Suprapubic skin (tissue), 4 donors: ENCODE measurements at regions not wholly inside any gene's neighbourhood (a gene's known extent, or its start where the extent isn't known, plus 50 kb on each side); places are given as distances from the start of the nearest gene placed in this dataset.

Source experiments
- DNase-seq, 2 donors: peaks; one replicate each; pipeline ENCODE4 v3.0.0-alpha.2; 2019; ENCODE audit warnings: low spot score in 2 of 2
- H3K27ac ChIP-seq: fragments of 200-600 bp; sonication (generic); one replicate; pipeline ENCODE4 v1.5.1; 2019
- H3K27me3 ChIP-seq: fragments of 200-600 bp; sonication (generic); one replicate; pipeline ENCODE4 v1.5.1; 2019
- H3K36me3 ChIP-seq: fragments of 200-600 bp; sonication (generic); one replicate; pipeline ENCODE4 v1.5.1; 2019
- H3K4me1 ChIP-seq: fragments of 200-600 bp; sonication (generic); one replicate; pipeline ENCODE4 v1.5.1; 2019
- H3K4me3 ChIP-seq: fragments of 200-600 bp; sonication (generic); one replicate; pipeline ENCODE4 v1.5.1; 2019; ENCODE audit warnings: mild to moderate bottlenecking
- H3K9me3 ChIP-seq: fragments of 200-600 bp; sonication (generic); one replicate; pipeline ENCODE4 v1.5.1; 2019
- EP300 ChIP-seq: sonication (generic); formaldehyde crosslinking; IDR thresholded peaks from one replicate; pipeline ENCODE4 v1.6.1; 2017; ENCODE audit warnings: antibody characterized with exemption
- POLR2A ChIP-seq, 2 donors: fragments of 450-650 bp; IDR thresholded peaks; one replicate each; pipeline ENCODE4 v1.6.1; 2017; ENCODE audit warnings: antibody characterized with exemption in 2 of 2, mild to moderate bottlenecking in 2 of 2, moderate library complexity in 2 of 2
- POLR2AphosphoS5 ChIP-seq, 3 donors: sonication (generic); formaldehyde crosslinking; IDR thresholded peaks; one replicate each; pipeline ENCODE4 v1.6.1; 2017; ENCODE audit warnings: antibody characterized with exemption in 3 of 3
- WGBS: methylation state at CpG from one replicate; pipeline ENCODE4 v1.1.5; 2018; 5-methylcytosine and 5-hydroxymethylcytosine counted together
- TF ChIP-seq, protein P1 (sequence below), 2 donors: fragments of 200-600 bp in 1 of 2; fragments of 450-650 bp in 1 of 2; sonication (generic) in 1 of 2; IDR thresholded peaks; one replicate each; pipeline ENCODE4 v1.5.1; 2016 to 2019; ENCODE audit warnings: antibody characterized with exemption in 2 of 2, mild to moderate bottlenecking in 1 of 2, moderate library complexity in 1 of 2

GRCh38 chr16:62130101-62130500 lies 93.9 kb upstream of the CDH8 start:
- H3K36me3 ChIP-seq, result no peaks in the 10 kb centered on the region
- TF ChIP-seq EP300 (no peak), POLR2AphosphoS5 (IDR thresholded peaks at IDR 0.05) (no peak), POLR2A (IDR thresholded peaks at IDR 0.05) (no peak)
- TF ChIP-seq, protein P1, sequence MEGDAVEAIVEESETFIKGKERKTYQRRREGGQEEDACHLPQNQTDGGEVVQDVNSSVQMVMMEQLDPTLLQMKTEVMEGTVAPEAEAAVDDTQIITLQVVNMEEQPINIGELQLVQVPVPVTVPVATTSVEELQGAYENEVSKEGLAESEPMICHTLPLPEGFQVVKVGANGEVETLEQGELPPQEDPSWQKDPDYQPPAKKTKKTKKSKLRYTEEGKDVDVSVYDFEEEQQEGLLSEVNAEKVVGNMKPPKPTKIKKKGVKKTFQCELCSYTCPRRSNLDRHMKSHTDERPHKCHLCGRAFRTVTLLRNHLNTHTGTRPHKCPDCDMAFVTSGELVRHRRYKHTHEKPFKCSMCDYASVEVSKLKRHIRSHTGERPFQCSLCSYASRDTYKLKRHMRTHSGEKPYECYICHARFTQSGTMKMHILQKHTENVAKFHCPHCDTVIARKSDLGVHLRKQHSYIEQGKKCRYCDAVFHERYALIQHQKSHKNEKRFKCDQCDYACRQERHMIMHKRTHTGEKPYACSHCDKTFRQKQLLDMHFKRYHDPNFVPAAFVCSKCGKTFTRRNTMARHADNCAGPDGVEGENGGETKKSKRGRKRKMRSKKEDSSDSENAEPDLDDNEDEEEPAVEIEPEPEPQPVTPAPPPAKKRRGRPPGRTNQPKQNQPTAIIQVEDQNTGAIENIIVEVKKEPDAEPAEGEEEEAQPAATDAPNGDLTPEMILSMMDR (IDR thresholded peaks at IDR 0.05), result no peak
- H3K27me3 ChIP-seq, result no peaks in the 10 kb centered on the region
- WGBS, result 77% methylated on average over 4 of the region's 4 CpGs
- H3K4me1 ChIP-seq, result no peaks in the 10 kb centered on the region
- H3K4me3 ChIP-seq, result no peak overlapping the region
- H3K27ac ChIP-seq, result no peak overlapping the region
- H3K9me3 ChIP-seq, result peaks cover 6% of the 10 kb centered on the region
- DNase-seq, result no peak

GRCh38 chr16:62105244-62105643 lies 69.0 kb upstream of the CDH8 start:
- TF ChIP-seq POLR2A (IDR thresholded peaks at IDR 0.05) (no peak), POLR2AphosphoS5 (IDR thresholded peaks at IDR 0.05) (no peak), EP300 (no peak)
- TF ChIP-seq, protein P1 (IDR thresholded peaks at IDR 0.05), result no peak
- Histone ChIP-seq H3K27ac (no peak overlapping the region), H3K4me3 (no peak overlapping the region), H3K27me3 (no peaks in the 10 kb centered on the region), H3K4me1 (no peaks in the 10 kb centered on the region), H3K9me3 (no peaks in the 10 kb centered on the region), H3K36me3 (no peaks in the 10 kb centered on the region)
- 98% methylated on average over 1 of the region's 1 CpG for WGBS
- DNase-seq, result no peak

DNA sequence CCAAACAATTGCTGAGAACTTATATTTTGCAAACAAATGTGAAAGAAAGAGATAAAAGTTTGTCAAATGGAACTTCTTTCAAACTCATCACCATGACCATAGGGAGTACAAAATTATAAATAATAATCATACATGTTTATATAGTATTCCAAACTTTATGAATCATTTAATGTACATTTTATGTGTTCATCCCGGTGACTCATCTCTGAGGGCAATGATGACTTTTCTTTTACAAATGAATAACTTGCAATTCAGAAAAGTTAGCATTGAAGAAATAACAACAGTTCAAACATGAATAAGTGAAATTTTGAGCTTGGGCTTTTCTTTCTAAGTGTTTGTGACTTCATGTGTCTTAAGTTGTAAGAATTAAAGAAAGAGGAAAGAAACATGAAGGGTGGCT lies 66.3 kb upstream of the CDH8 start:
- TF ChIP-seq POLR2AphosphoS5 (IDR thresholded peaks at IDR 0.05), result no peak
- no peak for TF ChIP-seq POLR2A (IDR thresholded peaks at IDR 0.05)
- no peaks in the 10 kb centered on the region for H3K36me3 ChIP-seq
- H3K4me3 ChIP-seq, result no peak overlapping the region

DNA sequence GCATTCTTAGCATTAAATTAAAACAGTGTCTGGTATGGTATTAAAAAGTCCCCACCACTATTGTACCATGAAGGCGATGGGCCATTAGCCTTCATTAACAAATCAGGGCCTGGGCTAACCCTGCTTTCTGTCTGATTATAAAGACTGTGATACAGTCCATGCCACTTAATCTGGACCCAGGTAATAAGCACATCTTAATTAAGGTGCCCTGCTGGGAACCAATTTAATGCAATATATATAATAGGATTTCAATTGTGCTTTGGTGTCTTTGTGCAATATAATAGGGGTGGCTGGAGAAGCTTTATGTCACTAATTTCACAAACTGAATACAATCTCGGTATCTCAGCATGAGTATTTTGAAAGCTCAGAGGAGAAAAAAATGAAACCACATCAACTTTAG lies 64.4 kb upstream of the CDH8 start:
- Histone ChIP-seq H3K27me3 (no peaks in the 10 kb centered on the region), H3K9me3 (no peaks in the 10 kb centered on the region), H3K36me3 (no peaks in the 10 kb centered on the region), H3K27ac (no peak overlapping the region), H3K4me1 (no peaks in the 10 kb centered on the region), H3K4me3 (no peak overlapping the region)
- 48% methylated on average over 2 of the region's 2 CpGs for WGBS
- TF ChIP-seq POLR2A (IDR thresholded peaks at IDR 0.05) (no peak), POLR2AphosphoS5 (IDR thresholded peaks at IDR 0.05) (no peak), EP300 (no peak)
- TF ChIP-seq, protein P1 (IDR thresholded peaks at IDR 0.05), result no peak
- DNase-seq, result no peak

More for the DNA sequence above, 66.3 kb upstream of the CDH8 start:
- WGBS, result 93% methylated on average over 1 of the region's 1 CpG
- H3K27me3 ChIP-seq, result no peaks in the 10 kb centered on the region
- no peak overlapping the region for H3K27ac ChIP-seq
- H3K9me3 ChIP-seq, result no peaks in the 10 kb centered on the region
- H3K4me1 ChIP-seq, result no peaks in the 10 kb centered on the region
- DNase-seq, result no peak

DNA sequence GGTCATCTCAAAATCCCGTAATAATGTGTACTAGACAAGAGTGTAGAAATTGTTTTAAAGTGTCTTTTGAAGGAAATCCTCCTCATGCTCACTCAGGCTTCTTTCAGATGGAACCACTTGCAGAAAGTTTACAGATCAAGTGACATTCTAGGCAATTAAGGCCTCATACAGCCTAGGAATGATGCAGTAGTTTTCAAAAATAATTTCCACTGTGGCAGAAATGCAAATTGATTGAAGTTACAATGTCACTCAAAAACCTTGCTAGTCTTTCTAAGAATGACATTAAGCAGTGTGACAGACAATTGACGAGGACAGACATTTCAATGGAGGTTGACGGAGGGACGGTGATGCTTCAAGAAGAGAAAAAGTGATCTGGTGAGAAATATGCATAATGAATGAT lies 53.5 kb upstream of the CDH8 start:
- no peaks in the 10 kb centered on the region for H3K27me3 ChIP-seq
- H3K4me1 ChIP-seq, result no peaks in the 10 kb centered on the region
- TF ChIP-seq POLR2AphosphoS5 (IDR thresholded peaks at IDR 0.05), result no peak
- TF ChIP-seq, protein P1 (IDR thresholded peaks at IDR 0.05), result no peak
- no peak for TF ChIP-seq EP300
- no peak for TF ChIP-seq POLR2A (IDR thresholded peaks at IDR 0.05)
- WGBS, result 89% methylated on average over 4 of the region's 4 CpGs
- no peak for DNase-seq
- no peaks in the 10 kb centered on the region for H3K9me3 ChIP-seq
- no peak overlapping the region for H3K27ac ChIP-seq
- H3K36me3 ChIP-seq, result no peaks in the 10 kb centered on the region
- H3K4me3 ChIP-seq, result no peak overlapping the region

GRCh38 chr16:62088731-62089410 lies 52.6 kb upstream of the CDH8 start:
- WGBS, result 74% methylated on average over 5 of the region's 5 CpGs
- H3K36me3 ChIP-seq, result no peaks in the 10 kb centered on the region
- no peaks in the 10 kb centered on the region for H3K27me3 ChIP-seq
- no peaks in the 10 kb centered on the region for H3K4me1 ChIP-seq
- no peak overlapping the region for H3K27ac ChIP-seq
- H3K9me3 ChIP-seq, result no peaks in the 10 kb centered on the region
- no peak overlapping the region for H3K4me3 ChIP-seq
- DNase-seq, result no peak
- no peak for TF ChIP-seq EP300
- no peak for TF ChIP-seq POLR2A (IDR thresholded peaks at IDR 0.05)
- no peak for TF ChIP-seq POLR2AphosphoS5 (IDR thresholded peaks at IDR 0.05)
- TF ChIP-seq, protein P1 (IDR thresholded peaks at IDR 0.05), result no peak
